ENCODE measurements at regions not wholly inside any gene's neighbourhood (a gene's known extent, or its start where the extent isn't known, plus 50 kb on each side); places are given as distances from the start of the nearest gene placed in this dataset.
"Not testable (repeated sequence)": the region's sequence is repeated elsewhere in the genome, so short reads cannot be mapped to it uniquely, and the experiment has no call there.

- 80 to 100% methylated on average over 1 to 2 of the region's 5 CpGs for WGBS, 2 experiments (ENCODE audit: insufficient coverage in 2 of 2)
- no peak overlapping the region for H3K27ac ChIP-seq (ENCODE audit: low read depth, low read length, severe bottlenecking)
- no peak overlapping the region for H3K4me3 ChIP-seq (ENCODE audit: extremely low read depth, insufficient read depth, low read length, poor library complexity, severe bottlenecking)
- no peaks in the 10 kb centered on the region for H3K9me3 ChIP-seq (ENCODE audit: control insufficient read depth, low read length)
- peaks cover 64% of the 10 kb centered on the region for H3K36me3 ChIP-seq (ENCODE audit: control insufficient read depth, insufficient read depth, low read length)
- no peaks in the 10 kb centered on the region for H3K4me1 ChIP-seq (ENCODE audit: control insufficient read depth, insufficient read depth, low read length, poor library complexity, severe bottlenecking)
Observed at GRCh38 chr6:144460327-144461095, 175.4 kb downstream of the UTRN start.

GRCh38 chr6:144462058-144462457, 176.9 kb downstream of the UTRN start:
- Histone ChIP-seq H3K4me1 (ENCODE audit: control insufficient read depth, insufficient read depth, low read length, poor library complexity, severe bottlenecking) (peaks cover 6% of the 10 kb centered on the region), H3K36me3 (ENCODE audit: control insufficient read depth, insufficient read depth, low read length) (peaks cover 63% of the 10 kb centered on the region), H3K27ac (ENCODE audit: low read depth, low read length, severe bottlenecking) (no peak overlapping the region), H3K4me3 (ENCODE audit: extremely low read depth, insufficient read depth, low read length, poor library complexity, severe bottlenecking) (no peak overlapping the region), H3K9me3 (ENCODE audit: control insufficient read depth, low read length) (no peaks in the 10 kb centered on the region)
- no CpG with 5 or more reads among the region's 3 CpGs for WGBS, 2 experiments (ENCODE audit: insufficient coverage in 2 of 2)

- Histone ChIP-seq H3K4me3 (ENCODE audit: extremely low read depth, insufficient read depth, low read length, poor library complexity, severe bottlenecking) (no peak overlapping the region), H3K9me3 (ENCODE audit: control insufficient read depth, low read length) (peaks cover 7% of the 10 kb centered on the region), H3K27ac (ENCODE audit: low read depth, low read length, severe bottlenecking) (no peak overlapping the region), H3K36me3 (ENCODE audit: control insufficient read depth, insufficient read depth, low read length) (peaks cover 48% of the 10 kb centered on the region), H3K4me1 (ENCODE audit: control insufficient read depth, insufficient read depth, low read length, poor library complexity, severe bottlenecking) (peaks cover 10% of the 10 kb centered on the region)
- 93 to 94% methylated on average over 1 to 2 of the region's 2 CpGs for WGBS, 2 experiments (ENCODE audit: insufficient coverage in 2 of 2)
Observed at GRCh38 chr6:144466716-144467115, 181.6 kb downstream of the UTRN start.

DNA sequence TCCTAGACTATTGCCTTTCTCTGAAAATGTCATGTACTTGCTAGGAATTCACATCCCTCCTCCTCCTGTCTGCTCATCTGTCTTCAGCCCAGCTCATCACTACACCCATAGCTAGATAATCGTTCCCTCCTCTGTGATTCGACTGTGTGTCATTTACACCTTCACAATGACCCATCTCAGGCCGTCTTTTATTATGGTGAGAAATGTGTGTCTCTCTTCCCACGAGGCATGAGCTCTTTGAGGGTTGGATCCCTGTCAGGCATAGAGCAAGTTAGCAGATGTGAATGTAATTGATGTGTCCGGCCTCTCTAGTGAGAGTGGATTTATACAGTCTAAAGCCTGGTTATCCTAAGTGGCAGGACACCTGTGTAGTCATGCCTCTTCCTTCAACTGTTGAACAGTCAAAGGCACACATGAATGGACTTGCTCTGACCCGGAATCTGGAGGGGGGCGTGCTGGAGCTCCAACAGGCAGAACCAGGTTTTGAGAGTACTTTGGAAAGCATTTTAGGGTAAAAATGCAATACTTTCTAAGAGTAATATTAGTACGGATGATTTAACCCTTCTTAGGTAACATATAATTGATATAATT, 182.1 kb downstream of the UTRN start:
- H3K36me3 ChIP-seq (ENCODE audit: control insufficient read depth, insufficient read depth, low read length), result peaks cover 42% of the 10 kb centered on the region
- 100% methylated on average over 1 of the region's 8 CpGs for WGBS, 2 experiments (ENCODE audit: insufficient coverage in 2 of 2)

DNA sequence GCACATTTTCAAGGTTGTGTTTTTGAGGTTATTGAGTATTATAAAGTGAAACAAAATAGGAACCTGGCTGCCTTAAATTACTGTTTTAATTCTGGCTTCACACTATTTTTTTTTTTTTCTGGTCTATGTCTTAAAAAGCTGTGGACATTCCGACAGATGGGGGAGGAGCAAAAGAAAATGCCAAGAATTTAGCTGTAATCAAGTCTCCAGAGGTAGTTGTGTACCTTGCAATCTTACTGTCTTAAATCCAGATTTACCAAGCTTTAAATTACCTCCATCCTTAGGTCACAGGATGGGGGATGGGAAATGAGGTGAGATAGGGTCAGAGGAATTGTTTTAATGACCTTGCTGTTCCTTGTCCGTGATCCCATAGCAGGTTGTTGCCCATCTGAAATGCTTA, 182.8 kb downstream of the UTRN start:
- peaks cover 10% of the 10 kb centered on the region for H3K4me1 ChIP-seq (ENCODE audit: control insufficient read depth, insufficient read depth, low read length, poor library complexity, severe bottlenecking)
- no peak overlapping the region for H3K4me3 ChIP-seq (ENCODE audit: extremely low read depth, insufficient read depth, low read length, poor library complexity, severe bottlenecking)
- H3K27ac ChIP-seq (ENCODE audit: low read depth, low read length, severe bottlenecking), result no peak overlapping the region
- peaks cover 37% of the 10 kb centered on the region for H3K36me3 ChIP-seq (ENCODE audit: control insufficient read depth, insufficient read depth, low read length)
- WGBS, 2 experiments (ENCODE audit: insufficient coverage in 2 of 2), result 80% methylated on average over 1 of the region's 2 CpGs; no CpG with 5 or more reads in 1 of the 2 experiments
- H3K9me3 ChIP-seq (ENCODE audit: control insufficient read depth, low read length), result peaks cover 7% of the 10 kb centered on the region

More for the DNA sequence above, 182.1 kb downstream of the UTRN start:
- peaks cover 7% of the 10 kb centered on the region for H3K9me3 ChIP-seq (ENCODE audit: control insufficient read depth, low read length)
- H3K27ac ChIP-seq (ENCODE audit: low read depth, low read length, severe bottlenecking), result no peak overlapping the region
- H3K4me1 ChIP-seq (ENCODE audit: control insufficient read depth, insufficient read depth, low read length, poor library complexity, severe bottlenecking), result peaks cover 10% of the 10 kb centered on the region
- no peak overlapping the region for H3K4me3 ChIP-seq (ENCODE audit: extremely low read depth, insufficient read depth, low read length, poor library complexity, severe bottlenecking)

DNA sequence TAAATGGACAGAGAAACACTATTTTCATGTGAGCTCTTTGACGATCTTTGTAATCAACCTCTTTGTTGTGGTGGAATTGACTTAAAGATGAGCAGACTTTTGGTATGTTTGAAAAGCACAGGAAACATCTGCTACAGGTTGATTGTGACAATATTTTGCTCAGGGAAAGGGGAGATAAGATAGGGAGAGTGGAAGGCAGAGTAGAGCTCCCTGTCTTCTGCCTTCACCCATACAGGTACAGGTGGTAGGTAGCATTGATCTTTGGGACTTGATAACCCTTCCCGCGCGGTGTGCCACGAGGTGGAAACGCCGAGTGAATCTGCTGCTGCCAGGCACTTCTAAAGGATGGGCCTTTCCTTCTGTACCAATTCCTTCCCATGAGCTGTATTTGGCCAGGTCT, 183.6 kb downstream of the UTRN start:
- Histone ChIP-seq H3K4me1 (ENCODE audit: control insufficient read depth, insufficient read depth, low read length, poor library complexity, severe bottlenecking) (peaks cover 10% of the 10 kb centered on the region), H3K9me3 (ENCODE audit: control insufficient read depth, low read length) (peaks cover 7% of the 10 kb centered on the region), H3K27ac (ENCODE audit: low read depth, low read length, severe bottlenecking) (no peak overlapping the region), H3K4me3 (ENCODE audit: extremely low read depth, insufficient read depth, low read length, poor library complexity, severe bottlenecking) (no peak overlapping the region), H3K36me3 (ENCODE audit: control insufficient read depth, insufficient read depth, low read length) (peaks cover 34% of the 10 kb centered on the region)
- 88 to 93% methylated on average over 3 to 7 of the region's 7 CpGs for WGBS, 2 experiments (ENCODE audit: insufficient coverage in 2 of 2)

GRCh38 chr6:144469144-144469575, 184.0 kb downstream of the UTRN start:
- Histone ChIP-seq H3K27ac (ENCODE audit: low read depth, low read length, severe bottlenecking) (no peak overlapping the region), H3K36me3 (ENCODE audit: control insufficient read depth, insufficient read depth, low read length) (peaks cover 33% of the 10 kb centered on the region), H3K9me3 (ENCODE audit: control insufficient read depth, low read length) (peaks cover 7% of the 10 kb centered on the region), H3K4me1 (ENCODE audit: control insufficient read depth, insufficient read depth, low read length, poor library complexity, severe bottlenecking) (peaks cover 10% of the 10 kb centered on the region), H3K4me3 (ENCODE audit: extremely low read depth, insufficient read depth, low read length, poor library complexity, severe bottlenecking) (no peak overlapping the region)
- 100% methylated on average over 1 of the region's 1 CpG; no CpG with 5 or more reads in 1 of the 2 experiments for WGBS, 2 experiments (ENCODE audit: insufficient coverage in 2 of 2)

GRCh38 chr6:144470201-144470600, 185.1 kb downstream of the UTRN start:
- Histone ChIP-seq H3K36me3 (ENCODE audit: control insufficient read depth, insufficient read depth, low read length) (peaks cover 34% of the 10 kb centered on the region), H3K4me1 (ENCODE audit: control insufficient read depth, insufficient read depth, low read length, poor library complexity, severe bottlenecking) (peaks cover 10% of the 10 kb centered on the region)
- H3K4me3 ChIP-seq (ENCODE audit: extremely low read depth, insufficient read depth, low read length, poor library complexity, severe bottlenecking); H3K27ac ChIP-seq (ENCODE audit: low read depth, low read length, severe bottlenecking); H3K9me3 ChIP-seq (ENCODE audit: control insufficient read depth, low read length): not testable (repeated sequence)
- WGBS, 2 experiments (ENCODE audit: insufficient coverage in 2 of 2), result 96 to 97% methylated on average over 13 to 21 of the region's 27 CpGs

DNA sequence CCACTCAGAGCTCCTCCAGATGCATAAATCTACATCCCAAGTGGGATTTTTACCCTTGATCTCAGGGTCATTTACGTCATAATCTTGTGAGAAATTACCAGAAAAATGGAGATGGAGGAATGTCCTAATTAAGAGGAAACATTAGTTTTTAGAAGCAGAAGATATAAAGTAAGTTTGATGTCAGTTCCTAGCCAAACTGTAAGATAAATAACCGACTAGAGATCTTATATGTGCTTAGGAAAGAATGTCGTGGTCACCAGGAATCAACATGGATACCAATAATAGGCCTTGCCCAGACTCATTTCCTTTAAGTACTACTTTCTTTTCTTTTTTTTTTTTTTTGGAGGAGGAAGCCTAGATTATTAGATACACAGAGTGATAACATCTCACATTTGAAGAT, 186.9 kb downstream of the UTRN start:
- Histone ChIP-seq H3K4me3 (ENCODE audit: extremely low read depth, insufficient read depth, low read length, poor library complexity, severe bottlenecking) (no peak overlapping the region), H3K4me1 (ENCODE audit: control insufficient read depth, insufficient read depth, low read length, poor library complexity, severe bottlenecking) (peaks cover 4% of the 10 kb centered on the region), H3K36me3 (ENCODE audit: control insufficient read depth, insufficient read depth, low read length) (peaks cover 48% of the 10 kb centered on the region), H3K27ac (ENCODE audit: low read depth, low read length, severe bottlenecking) (no peak overlapping the region), H3K9me3 (ENCODE audit: control insufficient read depth, low read length) (peaks cover 7% of the 10 kb centered on the region)
- WGBS, 2 experiments (ENCODE audit: insufficient coverage in 2 of 2), result 100% methylated on average over 1 of the region's 3 CpGs

GRCh38 chr6:144474290-144474689, 189.2 kb downstream of the UTRN start:
- Histone ChIP-seq H3K9me3 (ENCODE audit: control insufficient read depth, low read length) (no peaks in the 10 kb centered on the region), H3K4me3 (ENCODE audit: extremely low read depth, insufficient read depth, low read length, poor library complexity, severe bottlenecking) (no peak overlapping the region), H3K36me3 (ENCODE audit: control insufficient read depth, insufficient read depth, low read length) (peaks cover 35% of the 10 kb centered on the region), H3K4me1 (ENCODE audit: control insufficient read depth, insufficient read depth, low read length, poor library complexity, severe bottlenecking) (no peaks in the 10 kb centered on the region), H3K27ac (ENCODE audit: low read depth, low read length, severe bottlenecking) (no peak overlapping the region)
- 60 to 88% methylated on average over 1 of the region's 1 CpG for WGBS, 2 experiments (ENCODE audit: insufficient coverage in 2 of 2)

DNA sequence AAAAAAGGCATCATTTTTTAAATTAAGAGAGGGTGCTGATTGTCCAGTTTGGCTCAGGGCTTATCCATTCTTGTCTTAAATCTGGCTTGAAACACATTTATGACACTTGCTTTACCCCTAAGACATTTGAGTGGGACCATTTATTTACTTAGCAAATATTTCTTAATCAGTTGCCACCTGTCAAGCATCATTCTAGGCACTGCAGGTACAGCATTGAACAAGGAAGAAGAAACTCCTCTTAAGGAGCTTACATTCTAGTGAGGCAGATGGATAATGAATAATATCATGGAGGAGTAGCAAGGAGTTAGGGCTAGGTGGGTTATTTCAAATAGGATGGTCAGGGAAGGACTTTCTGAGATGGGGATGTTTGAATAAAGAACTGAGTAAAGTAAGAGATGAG, 189.8 kb downstream of the UTRN start:
- Histone ChIP-seq H3K9me3 (ENCODE audit: control insufficient read depth, low read length) (no peaks in the 10 kb centered on the region), H3K36me3 (ENCODE audit: control insufficient read depth, insufficient read depth, low read length) (peaks cover 37% of the 10 kb centered on the region), H3K4me3 (ENCODE audit: extremely low read depth, insufficient read depth, low read length, poor library complexity, severe bottlenecking) (no peak overlapping the region), H3K27ac (ENCODE audit: low read depth, low read length, severe bottlenecking) (no peak overlapping the region), H3K4me1 (ENCODE audit: control insufficient read depth, insufficient read depth, low read length, poor library complexity, severe bottlenecking) (no peaks in the 10 kb centered on the region)
